HG02870 (cell line): ENCODE measurements at regions not wholly inside any gene's neighbourhood (a gene's known extent, or its start where the extent isn't known, plus 50 kb on each side); places are given as distances from the start of the nearest gene placed in this dataset.

Experiments
- ATAC-seq: cut with Tn5 transposase; IDR thresholded peaks from one replicate; pipeline ENCODE4 v1.9.1; 2021; ENCODE audit warnings: mild to moderate bottlenecking, moderate library complexity; ENCODE audit not compliant: unreplicated experiment

- no peak for ATAC-seq
Observed at GRCh38 chr14:87073880-87074570, 919.0 kb downstream of the GALC start.

GRCh38 chr14:87067591-87067990, 925.4 kb downstream of the GALC start:
- ATAC-seq = no peak

GRCh38 chr14:87067061-87067460, 925.9 kb downstream of the GALC start:
- no peak for ATAC-seq

- no peak for ATAC-seq
Observed at GRCh38 chr14:87066221-87066817, 926.7 kb downstream of the GALC start.

- no peak for ATAC-seq
Observed at GRCh38 chr14:87065366-87065765, 927.6 kb downstream of the GALC start.

GRCh38 chr14:87063181-87063580, 929.8 kb downstream of the GALC start:
- no peak for ATAC-seq

GRCh38 chr14:87060405-87060804, 932.6 kb downstream of the GALC start:
- no peak for ATAC-seq

GRCh38 chr14:87059060-87059839, 933.7 kb downstream of the GALC start:
- no peak for ATAC-seq

GRCh38 chr14:87055007-87055406, 938.0 kb downstream of the GALC start:
- ATAC-seq = no peak

- ATAC-seq = no peak
Observed at GRCh38 chr14:87052646-87053225, 940.2 kb downstream of the GALC start.

- no peak for ATAC-seq
Observed at GRCh38 chr14:87050421-87050820, 942.6 kb downstream of the GALC start.

- no peak for ATAC-seq
Observed at GRCh38 chr14:87049950-87050349, 943.0 kb downstream of the GALC start.

- ATAC-seq = no peak
Observed at GRCh38 chr14:87046960-87047359, 946.0 kb downstream of the GALC start.

- ATAC-seq = no peak
Observed at GRCh38 chr14:87045956-87046355, 947.0 kb downstream of the GALC start.

GRCh38 chr14:87045246-87045645, 947.7 kb downstream of the GALC start:
- ATAC-seq = no peak

- no peak for ATAC-seq
Observed at GRCh38 chr14:87044807-87045206, 948.2 kb downstream of the GALC start.

- ATAC-seq = no peak
Observed at GRCh38 chr14:87043667-87044200, 949.2 kb downstream of the GALC start.

- ATAC-seq = no peak
Observed at GRCh38 chr14:87042354-87042753, 950.6 kb downstream of the GALC start.

- ATAC-seq = no peak
Observed at GRCh38 chr14:87041290-87042020, 951.5 kb downstream of the GALC start.

GRCh38 chr14:87034680-87035079, 958.3 kb downstream of the GALC start:
- no peak for ATAC-seq

- no peak for ATAC-seq
Observed at GRCh38 chr14:87030197-87030596, 962.8 kb downstream of the GALC start.
